ENCODE measurements at regions not wholly inside any gene's neighbourhood (a gene's known extent, or its start where the extent isn't known, plus 50 kb on each side); places are given as distances from the start of the nearest gene placed in this dataset.

DNA sequence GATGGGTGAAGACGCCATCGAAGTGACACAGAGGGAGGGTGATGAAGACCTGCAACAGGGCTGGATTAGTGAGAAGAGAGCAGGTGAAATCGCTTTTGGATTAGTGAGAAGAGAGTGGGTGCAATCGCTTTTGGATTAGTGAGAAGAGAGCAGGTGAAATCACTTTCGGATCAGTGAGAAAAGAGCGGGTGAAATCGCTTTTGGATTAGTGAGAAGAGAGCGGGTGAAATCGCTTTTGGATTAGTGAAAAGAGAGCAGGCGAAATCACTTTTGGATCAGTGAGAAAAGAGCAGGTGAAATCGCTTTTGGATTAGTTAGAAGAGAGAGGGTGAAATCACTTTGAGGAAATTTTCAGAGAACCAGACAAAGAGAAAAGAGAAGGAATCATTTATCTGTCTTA is 67.2 kb upstream of the TRIO start:
- SMC1A ChIA-PET (ENCODE audit: uncharacterized antibody, unreplicated experiment), result no interaction called here
- CTCF ChIA-PET, result interaction anchor here (0.7 kb wide), 1 partner anchor 14 kb away, joined by 3 read pairs; no protein-coding TSS in a partner anchor
- H3K9ac ChIP-seq (ENCODE audit: control insufficient read depth, insufficient read depth, low read length), result no peak overlapping the region
- FAIRE-seq (no peak), DNase-seq (ENCODE audit: low read depth, low spot score) (no peak), ATAC-seq (no peak)
- RAD21 ChIA-PET (ENCODE audit: unreplicated experiment), result no interaction called here
- WGBS (ENCODE audit: insufficient coverage, insufficient replicate concordance, low lambda C conversion rate, missing lambda C conversion rate), result 44% methylated on average over 11 of the region's 11 CpGs
- H3K36me3 ChIP-seq (ENCODE audit: control insufficient read depth in 2 of 2, insufficient read depth in 2 of 2, low read length in 1 of 2), result no peaks in the 10 kb centered on the region
- in situ Hi-C loops (cut with MboI) (no loop called here), intact Hi-C loops (cut with micrococcal nuclease; ENCODE audit: unreplicated experiment) (no loop called here)
- H3K9me3 ChIP-seq (replicated peaks; ENCODE audit: control insufficient read depth, insufficient read depth, low read length), result no peaks in the 10 kb centered on the region
- no TSS peak for BruUV-seq (replicated peaks)
- POLR2A ChIA-PET, result no interaction called here
- H3K4me2 ChIP-seq (ENCODE audit: control insufficient read depth, insufficient read depth), result no peak overlapping the region
- H3K27me3 ChIP-seq (replicated peaks in 1 of 2; ENCODE audit: control insufficient read depth in 2 of 2, insufficient read depth in 2 of 2, low read length in 1 of 2), result no peaks in the 10 kb centered on the region; a peak in 3 of 4 replicates
- H3K4me3 ChIP-seq, result no peak overlapping the region
- no peaks in the 10 kb centered on the region for H3K79me2 ChIP-seq (ENCODE audit: control insufficient read depth, insufficient read depth, low read length)
- no peak overlapping the region for H2AFZ ChIP-seq (ENCODE audit: control insufficient read depth, low read depth, low read length)
- H3K4me1 ChIP-seq (ENCODE audit: control insufficient read depth, insufficient read depth, low read length), result no peaks in the 10 kb centered on the region
- no peaks in the 10 kb centered on the region for H4K20me1 ChIP-seq (ENCODE audit: control insufficient read depth, insufficient read depth)
- H3K27ac ChIP-seq (ENCODE audit: control insufficient read depth, insufficient read depth), result no peak overlapping the region
- TF ChIP-seq JUND (IDR thresholded peaks at IDR 0.05; ENCODE audit: low read depth, low read length), result no peak
- TF ChIP-seq HDAC6 (IDR thresholded peaks at IDR 0.05; ENCODE audit: unreplicated experiment), result no peak
- TF ChIP-seq E4F1 (IDR thresholded peaks at IDR 0.05; ENCODE audit: borderline replicate concordance, partially characterized antibody), result no peak
- no peak for TF ChIP-seq TCF3 (IDR thresholded peaks at IDR 0.05; ENCODE audit: borderline replicate concordance, insufficient read depth, low read depth, low read length)
- no peak for TF ChIP-seq WRNIP1 (IDR thresholded peaks at IDR 0.05; ENCODE audit: borderline replicate concordance, low read depth, low read length)
- TF ChIP-seq, protein P1, sequence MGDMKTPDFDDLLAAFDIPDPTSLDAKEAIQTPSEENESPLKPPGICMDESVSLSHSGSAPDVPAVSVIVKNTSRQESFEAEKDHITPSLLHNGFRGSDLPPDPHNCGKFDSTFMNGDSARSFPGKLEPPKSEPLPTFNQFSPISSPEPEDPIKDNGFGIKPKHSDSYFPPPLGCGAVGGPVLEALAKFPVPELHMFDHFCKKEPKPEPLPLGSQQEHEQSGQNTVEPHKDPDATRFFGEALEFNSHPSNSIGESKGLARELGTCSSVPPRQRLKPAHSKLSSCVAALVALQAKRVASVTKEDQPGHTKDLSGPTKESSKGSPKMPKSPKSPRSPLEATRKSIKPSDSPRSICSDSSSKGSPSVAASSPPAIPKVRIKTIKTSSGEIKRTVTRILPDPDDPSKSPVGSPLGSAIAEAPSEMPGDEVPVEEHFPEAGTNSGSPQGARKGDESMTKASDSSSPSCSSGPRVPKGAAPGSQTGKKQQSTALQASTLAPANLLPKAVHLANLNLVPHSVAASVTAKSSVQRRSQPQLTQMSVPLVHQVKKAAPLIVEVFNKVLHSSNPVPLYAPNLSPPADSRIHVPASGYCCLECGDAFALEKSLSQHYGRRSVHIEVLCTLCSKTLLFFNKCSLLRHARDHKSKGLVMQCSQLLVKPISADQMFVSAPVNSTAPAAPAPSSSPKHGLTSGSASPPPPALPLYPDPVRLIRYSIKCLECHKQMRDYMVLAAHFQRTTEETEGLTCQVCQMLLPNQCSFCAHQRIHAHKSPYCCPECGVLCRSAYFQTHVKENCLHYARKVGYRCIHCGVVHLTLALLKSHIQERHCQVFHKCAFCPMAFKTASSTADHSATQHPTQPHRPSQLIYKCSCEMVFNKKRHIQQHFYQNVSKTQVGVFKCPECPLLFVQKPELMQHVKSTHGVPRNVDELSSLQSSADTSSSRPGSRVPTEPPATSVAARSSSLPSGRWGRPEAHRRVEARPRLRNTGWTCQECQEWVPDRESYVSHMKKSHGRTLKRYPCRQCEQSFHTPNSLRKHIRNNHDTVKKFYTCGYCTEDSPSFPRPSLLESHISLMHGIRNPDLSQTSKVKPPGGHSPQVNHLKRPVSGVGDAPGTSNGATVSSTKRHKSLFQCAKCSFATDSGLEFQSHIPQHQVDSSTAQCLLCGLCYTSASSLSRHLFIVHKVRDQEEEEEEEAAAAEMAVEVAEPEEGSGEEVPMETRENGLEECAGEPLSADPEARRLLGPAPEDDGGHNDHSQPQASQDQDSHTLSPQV (IDR thresholded peaks at IDR 0.05), result no peak
- TF ChIP-seq NFXL1 (IDR thresholded peaks at IDR 0.05; ENCODE audit: borderline replicate concordance), result no peak
- TF ChIP-seq POLR2AphosphoS5 (IDR thresholded peaks at IDR 0.05; ENCODE audit: low read length), result no peak
- TF ChIP-seq RELA (IDR thresholded peaks at IDR 0.05; ENCODE audit: borderline replicate concordance, partially characterized antibody), result no peak
- TF ChIP-seq TAF1 (IDR thresholded peaks at IDR 0.05; ENCODE audit: borderline replicate concordance, low read depth, low read length), result no peak
- TF ChIP-seq NR2C2 (IDR thresholded peaks at IDR 0.05; ENCODE audit: borderline replicate concordance, control insufficient read depth, insufficient read length, low read depth), result no peak
- no peak for TF ChIP-seq MTA3 (IDR thresholded peaks at IDR 0.05; ENCODE audit: borderline replicate concordance, low read length)
- TF ChIP-seq TCF12 (IDR thresholded peaks at IDR 0.05; ENCODE audit: low read depth, low read length), result no peak
- no peak for TF ChIP-seq ZSCAN29 (IDR thresholded peaks at IDR 0.05)
- TF ChIP-seq, protein P2, sequence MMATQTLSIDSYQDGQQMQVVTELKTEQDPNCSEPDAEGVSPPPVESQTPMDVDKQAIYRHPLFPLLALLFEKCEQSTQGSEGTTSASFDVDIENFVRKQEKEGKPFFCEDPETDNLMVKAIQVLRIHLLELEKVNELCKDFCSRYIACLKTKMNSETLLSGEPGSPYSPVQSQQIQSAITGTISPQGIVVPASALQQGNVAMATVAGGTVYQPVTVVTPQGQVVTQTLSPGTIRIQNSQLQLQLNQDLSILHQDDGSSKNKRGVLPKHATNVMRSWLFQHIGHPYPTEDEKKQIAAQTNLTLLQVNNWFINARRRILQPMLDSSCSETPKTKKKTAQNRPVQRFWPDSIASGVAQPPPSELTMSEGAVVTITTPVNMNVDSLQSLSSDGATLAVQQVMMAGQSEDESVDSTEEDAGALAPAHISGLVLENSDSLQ (IDR thresholded peaks at IDR 0.05), result no peak
- TF ChIP-seq PBX3 (IDR thresholded peaks at IDR 0.05; ENCODE audit: insufficient replicate concordance, low read depth, low read length), result no peak
- no peak for TF ChIP-seq LARP7 (IDR thresholded peaks at IDR 0.05)
- TF ChIP-seq BRCA1 (IDR thresholded peaks at IDR 0.05; ENCODE audit: low read depth, low read length), result no peak
